Body of pancreas (tissue), 4 donors: ENCODE measurements at regions not wholly inside any gene's neighbourhood (a gene's known extent, or its start where the extent isn't known, plus 50 kb on each side); places are given as distances from the start of the nearest gene placed in this dataset.
"Not testable (repeated sequence)": the region's sequence is repeated elsewhere in the genome, so short reads cannot be mapped to it uniquely, and the experiment has no call there.

Experiments used
- CTCF ChIP-seq, 7 experiments: fragments of 450-650 bp in 4 of 7; fragments of 200-600 bp in 3 of 7; sonication (generic) in 3 of 7; IDR thresholded peaks; one replicate each; pipeline ENCODE4 v1.5.1; 2016 to 2019; ENCODE audit warnings: antibody characterized with exemption in 7 of 7
- POLR2A ChIP-seq, 3 donors: fragments of 450-650 bp; IDR thresholded peaks; one replicate each; pipeline ENCODE4 v1.6.1; 2016; ENCODE audit warnings: antibody characterized with exemption in 3 of 3, mild to moderate bottlenecking in 2 of 3

DNA sequence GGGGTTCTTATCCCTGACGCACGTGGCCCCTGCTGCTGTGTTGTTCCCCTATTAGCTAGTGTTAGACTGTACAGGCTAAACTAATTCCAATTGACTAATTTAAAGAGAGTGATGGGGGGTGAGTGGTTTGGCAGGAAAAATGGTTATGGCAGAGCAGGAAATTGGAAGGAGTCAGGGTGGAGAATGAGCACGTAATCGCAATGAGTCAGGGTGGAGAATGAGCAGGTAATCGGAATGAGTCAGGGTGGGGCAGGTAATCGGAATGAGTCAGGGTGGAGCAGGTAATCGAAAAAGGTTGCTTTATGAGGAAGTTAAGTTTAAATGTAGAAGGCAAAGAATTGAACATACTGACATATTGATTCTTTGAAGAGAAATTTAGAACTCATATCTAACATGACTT is 1002.6 kb upstream of the HS3ST1 start:
- not testable (repeated sequence) for TF ChIP-seq CTCF, POLR2A (IDR thresholded peaks at IDR 0.05)
